ENCODE measurements at regions not wholly inside any gene's neighbourhood (a gene's known extent, or its start where the extent isn't known, plus 50 kb on each side); places are given as distances from the start of the nearest gene placed in this dataset.

GRCh38 chr4:108519911-108520601 lies 100.3 kb upstream of the RPL34 start:
- no peaks in the 10 kb centered on the region for H3K27me3 Mint-ChIP-seq (ENCODE audit: insufficient read depth, unreplicated experiment)
- peaks cover 8% of the 10 kb centered on the region for H3K9me3 Mint-ChIP-seq (ENCODE audit: unreplicated experiment)
- no peak for TF ChIP-seq CTCF (IDR thresholded peaks at IDR 0.05; ENCODE audit: unreplicated experiment)
- intact Hi-C loops (cut with micrococcal nuclease), result no loop called here
- ChIA-PET POLR2A (interaction anchor here (0.9 kb wide), 1 partner anchor 52 kb away, joined by 3 read pairs; no protein-coding TSS in a partner anchor), CTCF (interaction anchor here (0.6 to 1.1 kb wide), 3 partner anchors 460 to 1254 kb away, joined by 3 to 4 read pairs (median 4); no protein-coding TSS in a partner anchor)
- no peaks in the 10 kb centered on the region for H3K4me1 Mint-ChIP-seq (ENCODE audit: insufficient read depth, unreplicated experiment)
- no peak overlapping the region for H3K27ac Mint-ChIP-seq (ENCODE audit: low read depth, unreplicated experiment)
- DNase-seq (ENCODE audit: unreplicated experiment), result no peak
- no peak overlapping the region for H3K4me3 Mint-ChIP-seq (ENCODE audit: unreplicated experiment)
- no peaks in the 10 kb centered on the region for H3K36me3 Mint-ChIP-seq (ENCODE audit: insufficient read depth, unreplicated experiment)
- BruUV-seq (replicated peaks), result no TSS peak

GRCh38 chr4:108519208-108519833 lies 101.1 kb upstream of the RPL34 start:
- CTCF ChIA-PET, result interaction anchor here (0.6 kb wide), 1 partner anchor 74 kb away, joined by 3 read pairs; no protein-coding TSS in a partner anchor

GRCh38 chr4:108512615-108513505 lies 107.5 kb upstream of the RPL34 start:
- intact Hi-C loops (cut with micrococcal nuclease), result no loop called here
- BruUV-seq (replicated peaks), result no TSS peak
- Mint-ChIP-seq H3K9me3 (ENCODE audit: unreplicated experiment) (peaks cover 5% of the 10 kb centered on the region), H3K27ac (ENCODE audit: low read depth, unreplicated experiment) (no peak overlapping the region), H3K27me3 (ENCODE audit: insufficient read depth, unreplicated experiment) (no peaks in the 10 kb centered on the region), H3K4me3 (ENCODE audit: unreplicated experiment) (no peak overlapping the region), H3K36me3 (ENCODE audit: insufficient read depth, unreplicated experiment) (no peaks in the 10 kb centered on the region), H3K4me1 (ENCODE audit: insufficient read depth, unreplicated experiment) (no peaks in the 10 kb centered on the region)
- no peak for DNase-seq (ENCODE audit: unreplicated experiment)
- TF ChIP-seq CTCF (IDR thresholded peaks at IDR 0.05; ENCODE audit: unreplicated experiment), result no peak
- ChIA-PET POLR2A (no interaction called here), CTCF (interaction anchor here (0.6 to 0.7 kb wide), 2 partner anchors 27 to 53 kb away, joined by 3 read pairs; no protein-coding TSS in a partner anchor)

More at GRCh38 chr4:108519208-108519833, 101.1 kb upstream of the RPL34 start:
- no TSS peak for BruUV-seq (replicated peaks)
- no peak overlapping the region for H3K4me3 Mint-ChIP-seq (ENCODE audit: unreplicated experiment)
- intact Hi-C loops (cut with micrococcal nuclease), result no loop called here
- no peaks in the 10 kb centered on the region for H3K27me3 Mint-ChIP-seq (ENCODE audit: insufficient read depth, unreplicated experiment)
- no peaks in the 10 kb centered on the region for H3K4me1 Mint-ChIP-seq (ENCODE audit: insufficient read depth, unreplicated experiment)
- H3K27ac Mint-ChIP-seq (ENCODE audit: low read depth, unreplicated experiment), result no peak overlapping the region
- POLR2A ChIA-PET, result no interaction called here
- no peak for TF ChIP-seq CTCF (IDR thresholded peaks at IDR 0.05; ENCODE audit: unreplicated experiment)
- H3K9me3 Mint-ChIP-seq (ENCODE audit: unreplicated experiment), result peaks cover 5% of the 10 kb centered on the region
- no peaks in the 10 kb centered on the region for H3K36me3 Mint-ChIP-seq (ENCODE audit: insufficient read depth, unreplicated experiment)
- no peak for DNase-seq (ENCODE audit: unreplicated experiment)

- ChIA-PET CTCF (interaction anchor here (0.7 kb wide), 2 partner anchors 55 to 478 kb away, joined by 3 read pairs; no protein-coding TSS in a partner anchor), POLR2A (no interaction called here)
- Mint-ChIP-seq H3K27ac (ENCODE audit: low read depth, unreplicated experiment) (no peak overlapping the region), H3K9me3 (ENCODE audit: unreplicated experiment) (peaks cover 12% of the 10 kb centered on the region), H3K27me3 (ENCODE audit: insufficient read depth, unreplicated experiment) (no peaks in the 10 kb centered on the region), H3K4me3 (ENCODE audit: unreplicated experiment) (no peak overlapping the region), H3K4me1 (ENCODE audit: insufficient read depth, unreplicated experiment) (no peaks in the 10 kb centered on the region), H3K36me3 (ENCODE audit: insufficient read depth, unreplicated experiment) (no peaks in the 10 kb centered on the region)
- no peak for TF ChIP-seq CTCF (IDR thresholded peaks at IDR 0.05; ENCODE audit: unreplicated experiment)
- intact Hi-C loops (cut with micrococcal nuclease), result no loop called here
- no TSS peak for BruUV-seq (replicated peaks)
- DNase-seq (ENCODE audit: unreplicated experiment), result no peak
Measured at GRCh38 chr4:108511618-108512017, 108.8 kb upstream of the RPL34 start.
